OCI-LY7 (cell line): ENCODE measurements at regions not wholly inside any gene's neighbourhood (a gene's known extent, or its start where the extent isn't known, plus 50 kb on each side); places are given as distances from the start of the nearest gene placed in this dataset.

Experiments used
- BruUV-seq: library from RNA; stranded (reverse); fragments of 400-500 nt; replicated peaks from 2 replicates; lab custom pipeline; 2021; lab: Mats Ljungman, UMichigan
- CTCF ChIA-PET: fragments of 300-600 bp; sonication (Branson Sonifier 250); formaldehyde crosslinking; loops from one replicate; lab custom pipeline; 2022; ENCODE audit warnings: antibody characterized with exemption; ENCODE audit not compliant: unreplicated experiment; lab: Charles Lee
- POLR2A ChIA-PET: fragments of 300-600 bp; sonication (Branson Sonifier 250); formaldehyde crosslinking; loops from one replicate; lab custom pipeline; 2022; ENCODE audit warnings: antibody characterized with exemption; lab: Charles Lee
- DNase-seq: peaks from one replicate; pipeline ENCODE4 v3.0.0-alpha.2; 2015; ENCODE audit warnings: low spot score
- H2AFZ ChIP-seq: fragments of 200-600 bp; sonication (generic), shearing (Covaris generic); 2 replicates; pipeline ENCODE4 v1.6.1; 2014; ENCODE audit warnings: mild to moderate bottlenecking, antibody characterized with exemption, low read length, moderate library complexity
- H3K27ac ChIP-seq: fragments of 200-600 bp; sonication (generic); 2 replicates; pipeline ENCODE4 v1.5.1; 2014; ENCODE audit warnings: mixed run types, low read depth, mild to moderate bottlenecking, moderate library complexity, low read length, inconsistent platforms; ENCODE audit not compliant: poor library complexity, severe bottlenecking
- H3K36me3 ChIP-seq: fragments of 200-600 bp; sonication (generic); 2 replicates; pipeline ENCODE4 v1.6.1; 2014; ENCODE audit warnings: mild to moderate bottlenecking, antibody characterized with exemption, low read length, moderate library complexity, mixed read lengths; ENCODE audit not compliant: insufficient read depth
- H3K4me1 ChIP-seq: fragments of 200-600 bp; sonication (generic); 2 replicates; pipeline ENCODE4 v1.5.1; 2014; ENCODE audit warnings: mild to moderate bottlenecking, low read length; ENCODE audit not compliant: insufficient read depth, poor library complexity, severe bottlenecking
- H3K4me2 ChIP-seq: fragments of 200-600 bp; sonication (generic); 2 replicates; pipeline ENCODE4 v1.6.1; 2014; ENCODE audit warnings: mild to moderate bottlenecking, low read length
- H3K4me3 ChIP-seq: fragments of 200-600 bp; sonication (generic); 2 replicates; pipeline ENCODE4 v1.5.1; 2014; ENCODE audit warnings: mild to moderate bottlenecking, low read depth, low read length; ENCODE audit not compliant: poor library complexity, severe bottlenecking
- H3K79me2 ChIP-seq: fragments of 200-600 bp; sonication (generic); 2 replicates; pipeline ENCODE4 v1.6.1; 2016; ENCODE audit warnings: low read depth, mild to moderate bottlenecking, low read length, moderate library complexity, mixed read lengths; ENCODE audit not compliant: insufficient read depth
- H3K9me2 ChIP-seq: fragments of 200-600 bp; sonication (generic); 2 replicates; pipeline ENCODE4 v1.6.1; 2016; ENCODE audit warnings: mild to moderate bottlenecking, low read length, mixed read lengths; ENCODE audit not compliant: insufficient read depth
- H3K9me3 ChIP-seq: fragments of 200-600 bp; sonication (generic); 2 replicates; pipeline ENCODE4 v1.6.1; 2014; ENCODE audit warnings: mild to moderate bottlenecking, mixed run types, low read length, mixed read lengths
- H4K20me1 ChIP-seq: fragments of 200-600 bp; sonication (generic); 2 replicates; pipeline ENCODE4 v1.6.1; 2014; ENCODE audit warnings: mild to moderate bottlenecking, antibody characterized with exemption, low read length, moderate library complexity, mixed read lengths; ENCODE audit not compliant: insufficient read depth
- EZH2phosphoT487 ChIP-seq: fragments of 200-600 bp; sonication (generic); IDR thresholded peaks from 2 replicates; pipeline ENCODE4 v1.6.1; 2018; ENCODE audit warnings: low read depth, borderline replicate concordance, mild to moderate bottlenecking, mixed run types, antibody characterized with exemption, low read length, moderate library complexity, mixed read lengths
- intact Hi-C: fragments of 100-400 bp; cut with micrococcal nuclease; formaldehyde crosslinking; loops from one replicate; pipeline ENCODE4 v1.10.0; 2022; ENCODE audit not compliant: unreplicated experiment
- TF ChIP-seq, protein P1 (sequence below): fragments of 200-600 bp; sonication (generic); conservative IDR thresholded peaks from 2 replicates; pipeline ENCODE4 v1.5.1; 2014; ENCODE audit warnings: mild to moderate bottlenecking, antibody characterized with exemption, low read length, moderate library complexity, mixed read lengths

DNA sequence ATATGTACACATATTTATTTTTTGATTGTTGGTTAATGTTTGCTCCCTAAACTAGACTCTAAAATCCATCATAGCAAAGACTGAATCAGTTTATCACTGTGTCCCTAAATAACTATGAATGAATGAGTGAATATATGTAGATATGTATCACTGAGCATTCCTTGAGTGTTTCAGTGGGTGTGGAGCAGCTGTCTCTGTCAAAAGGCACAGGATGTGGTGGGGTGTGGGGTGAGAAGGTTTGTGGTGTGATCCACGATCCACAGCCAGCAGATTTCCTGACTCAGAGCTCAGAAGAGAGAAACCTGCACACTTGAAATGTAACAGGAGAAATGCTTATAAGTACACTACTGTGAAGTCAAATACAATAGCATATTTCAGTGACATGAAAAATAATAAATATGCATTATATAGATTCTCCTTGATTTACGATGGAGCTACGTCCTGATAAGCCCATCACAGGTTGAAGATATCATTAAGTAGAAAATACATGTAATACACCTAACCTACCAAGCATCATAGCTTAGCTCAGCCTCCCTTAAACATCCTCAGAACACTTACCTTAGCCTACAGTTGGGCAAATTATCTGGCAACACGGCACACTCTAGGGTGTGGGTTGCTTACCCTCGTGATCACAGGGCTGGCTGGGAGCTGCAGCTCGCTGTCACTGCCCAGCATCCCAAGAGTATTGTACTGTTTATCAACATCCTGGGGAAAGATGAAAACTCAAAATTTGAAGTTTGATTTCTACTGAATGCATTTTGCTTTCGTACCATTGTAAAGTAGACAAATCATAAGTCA is 287.0 kb downstream of the GAS1 start:
- intact Hi-C loops, result no loop called here
- Histone ChIP-seq H3K4me1 (no peaks in the 10 kb centered on the region), H3K9me2 (no peaks in the 10 kb centered on the region), H3K36me3 (no peaks in the 10 kb centered on the region), H3K79me2 (no peaks in the 10 kb centered on the region), H2AFZ (no peak overlapping the region), H3K9me3 (no peaks in the 10 kb centered on the region), H4K20me1 (no peaks in the 10 kb centered on the region), H3K27ac (no peak overlapping the region), H3K4me3 (no peak overlapping the region), H3K4me2 (no peak overlapping the region)
- DNase-seq, result no peak
- ChIA-PET POLR2A (no interaction called here), CTCF (no interaction called here)
- no TSS peak for BruUV-seq
- TF ChIP-seq, protein P1, sequence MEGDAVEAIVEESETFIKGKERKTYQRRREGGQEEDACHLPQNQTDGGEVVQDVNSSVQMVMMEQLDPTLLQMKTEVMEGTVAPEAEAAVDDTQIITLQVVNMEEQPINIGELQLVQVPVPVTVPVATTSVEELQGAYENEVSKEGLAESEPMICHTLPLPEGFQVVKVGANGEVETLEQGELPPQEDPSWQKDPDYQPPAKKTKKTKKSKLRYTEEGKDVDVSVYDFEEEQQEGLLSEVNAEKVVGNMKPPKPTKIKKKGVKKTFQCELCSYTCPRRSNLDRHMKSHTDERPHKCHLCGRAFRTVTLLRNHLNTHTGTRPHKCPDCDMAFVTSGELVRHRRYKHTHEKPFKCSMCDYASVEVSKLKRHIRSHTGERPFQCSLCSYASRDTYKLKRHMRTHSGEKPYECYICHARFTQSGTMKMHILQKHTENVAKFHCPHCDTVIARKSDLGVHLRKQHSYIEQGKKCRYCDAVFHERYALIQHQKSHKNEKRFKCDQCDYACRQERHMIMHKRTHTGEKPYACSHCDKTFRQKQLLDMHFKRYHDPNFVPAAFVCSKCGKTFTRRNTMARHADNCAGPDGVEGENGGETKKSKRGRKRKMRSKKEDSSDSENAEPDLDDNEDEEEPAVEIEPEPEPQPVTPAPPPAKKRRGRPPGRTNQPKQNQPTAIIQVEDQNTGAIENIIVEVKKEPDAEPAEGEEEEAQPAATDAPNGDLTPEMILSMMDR, result no peak
- TF ChIP-seq EZH2phosphoT487, result no peak

DNA sequence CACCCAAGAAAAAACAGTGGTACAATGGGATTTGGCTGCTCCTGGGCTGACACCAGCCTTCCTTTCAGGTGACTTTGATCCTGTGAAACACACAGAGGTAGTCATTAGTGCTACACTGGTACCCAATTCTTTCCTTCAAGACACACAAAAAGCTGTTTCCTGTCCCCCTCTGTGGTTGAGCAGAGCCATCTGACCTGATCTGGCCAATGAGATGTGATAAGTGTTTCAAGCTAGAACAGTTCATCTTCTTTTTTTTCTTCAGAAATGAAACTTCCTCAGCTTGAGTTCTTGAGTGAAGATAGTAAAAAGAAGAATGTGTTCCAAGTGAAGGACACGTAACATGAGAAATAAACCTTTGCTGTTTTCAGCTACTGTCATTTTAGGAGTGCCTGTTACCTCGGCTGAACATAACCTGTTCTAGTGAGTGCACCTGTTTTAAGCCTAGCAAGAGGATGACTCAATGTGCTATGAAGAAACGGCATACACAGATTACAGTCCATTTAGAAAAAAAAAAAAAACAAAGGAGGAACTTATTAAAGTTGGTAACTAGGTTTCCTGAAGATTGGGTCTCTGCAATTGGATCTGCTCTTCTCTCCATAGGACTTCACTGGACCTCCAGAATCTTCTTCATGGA is 287.8 kb downstream of the GAS1 start:
- no TSS peak for BruUV-seq
- H3K4me3 ChIP-seq, result no peak overlapping the region
- no peak overlapping the region for H3K4me2 ChIP-seq

More for the DNA sequence above, 287.8 kb downstream of the GAS1 start:
- POLR2A ChIA-PET, result no interaction called here
- H3K9me3 ChIP-seq, result no peaks in the 10 kb centered on the region
- H4K20me1 ChIP-seq, result no peaks in the 10 kb centered on the region
- no peak for TF ChIP-seq EZH2phosphoT487
- TF ChIP-seq, protein P1, result no peak
- DNase-seq, result no peak
- intact Hi-C loops, result no loop called here
- no peak overlapping the region for H3K27ac ChIP-seq
- CTCF ChIA-PET, result no interaction called here
- H3K9me2 ChIP-seq, result no peaks in the 10 kb centered on the region
- no peaks in the 10 kb centered on the region for H3K79me2 ChIP-seq
- H3K36me3 ChIP-seq, result no peaks in the 10 kb centered on the region
- H2AFZ ChIP-seq, result no peak overlapping the region
- H3K4me1 ChIP-seq, result no peaks in the 10 kb centered on the region
